Transverse colon (tissue), 4 donors: ENCODE measurements at regions not wholly inside any gene's neighbourhood (a gene's known extent, or its start where the extent isn't known, plus 50 kb on each side); places are given as distances from the start of the nearest gene placed in this dataset.

Source experiments
- CTCF ChIP-seq, 5 experiments: fragments of 200-600 bp in 3 of 5; fragments of 450-650 bp in 2 of 5; sonication (generic) in 3 of 5; IDR thresholded peaks; 1 replicate in 2 of 5; 2 replicates in 3 of 5; pipeline ENCODE4 v1.5.1; 2016 to 2017; ENCODE audit warnings: antibody characterized with exemption in 5 of 5, inconsistent platforms in 3 of 5, mild to moderate bottlenecking in 2 of 5, moderate library complexity in 1 of 5
- POLR2A ChIP-seq: fragments of 450-650 bp; IDR thresholded peaks from one replicate; pipeline ENCODE4 v1.6.1; 2016; ENCODE audit warnings: antibody characterized with exemption, mild to moderate bottlenecking, moderate library complexity
- POLR2AphosphoS5 ChIP-seq, 3 donors: sonication (generic); formaldehyde crosslinking; IDR thresholded peaks; one replicate each; pipeline ENCODE4 v1.6.1; 2016; ENCODE audit warnings: antibody characterized with exemption in 3 of 3

GRCh38 chr13:57918913-57919312 lies 287.4 kb downstream of the PCDH17 start:
- no peak for TF ChIP-seq POLR2AphosphoS5 (IDR thresholded peaks at IDR 0.05)
- TF ChIP-seq CTCF (IDR thresholded peaks at IDR 0.05), result no peak
- TF ChIP-seq POLR2A, result no peak
